ENCODE measurements at regions not wholly inside any gene's neighbourhood (a gene's known extent, or its start where the extent isn't known, plus 50 kb on each side); places are given as distances from the start of the nearest gene placed in this dataset.
"Not testable (repeated sequence)": the region's sequence is repeated elsewhere in the genome, so short reads cannot be mapped to it uniquely, and the experiment has no call there.

DNA sequence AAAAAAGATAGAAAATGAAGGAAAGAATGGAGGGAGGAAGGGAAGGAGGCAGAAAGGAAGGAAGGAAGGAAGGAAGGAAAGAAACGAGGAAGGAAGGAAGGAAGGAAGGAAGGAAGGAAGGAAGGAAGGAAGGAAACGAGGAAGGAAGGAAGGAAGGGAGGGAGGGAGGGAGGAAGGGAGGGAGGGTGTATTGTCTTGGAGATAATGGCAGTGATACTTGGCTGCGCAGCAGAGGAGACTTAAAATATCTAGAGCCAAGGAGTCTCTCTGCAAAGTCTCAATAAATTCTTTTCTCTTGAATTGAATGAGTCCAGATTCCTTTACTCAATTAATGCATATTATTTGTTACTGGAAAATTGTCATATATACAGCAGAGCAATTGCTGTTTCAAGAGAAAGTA is 1059.7 kb downstream of the ZPLD1 start:
- DNase-seq (ENCODE audit: low spot score): no peak

DNA sequence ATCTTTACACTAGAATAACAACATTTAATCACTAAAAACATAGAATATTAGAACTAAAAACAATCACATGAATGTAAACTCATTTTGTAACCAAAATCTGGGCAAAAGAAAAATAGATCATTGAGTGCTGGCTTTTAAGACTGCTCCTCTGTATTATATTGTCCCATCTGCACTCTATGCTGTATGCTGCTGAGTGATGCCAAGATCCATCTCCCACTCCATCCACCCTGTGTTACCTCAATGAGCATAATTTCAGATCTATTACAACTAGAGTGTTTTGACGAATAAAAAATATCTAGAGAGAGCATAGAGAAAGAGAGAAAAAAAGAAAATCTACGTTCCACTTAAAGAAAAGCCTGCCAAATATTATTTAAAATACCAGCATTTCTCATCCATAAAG is 1060.4 kb downstream of the ZPLD1 start:
- no peak for DNase-seq (ENCODE audit: low spot score)

GRCh38 chr3:103499132-103499900 is 1064.5 kb downstream of the ZPLD1 start:
- no peak for DNase-seq (ENCODE audit: low spot score)

DNA sequence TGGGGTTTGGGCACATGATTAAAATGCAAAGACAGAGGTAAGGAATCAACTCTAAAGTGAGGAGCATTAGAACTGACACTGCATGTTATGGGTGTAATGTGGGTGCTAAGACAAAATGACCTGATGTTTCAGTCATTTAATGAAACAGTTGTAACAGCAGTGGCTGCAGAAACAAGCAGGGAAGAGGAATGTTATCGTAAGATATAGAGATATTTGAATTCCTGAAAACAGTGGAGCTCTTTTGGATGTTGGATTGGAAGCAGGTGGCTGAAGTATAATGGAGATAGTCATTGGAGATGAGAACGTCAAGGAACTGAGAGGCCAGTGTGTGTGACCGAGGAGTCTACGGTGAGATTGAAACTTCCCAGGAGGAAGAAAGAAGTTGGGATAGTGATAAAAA is 1065.2 kb downstream of the ZPLD1 start:
- no peak for DNase-seq (ENCODE audit: low spot score)

- no peak for DNase-seq (ENCODE audit: low spot score)
Measured at GRCh38 chr3:103510760-103511159, 1075.9 kb downstream of the ZPLD1 start.

GRCh38 chr3:103511891-103512290 is 1077.1 kb downstream of the ZPLD1 start:
- DNase-seq (ENCODE audit: low spot score): no peak

DNA sequence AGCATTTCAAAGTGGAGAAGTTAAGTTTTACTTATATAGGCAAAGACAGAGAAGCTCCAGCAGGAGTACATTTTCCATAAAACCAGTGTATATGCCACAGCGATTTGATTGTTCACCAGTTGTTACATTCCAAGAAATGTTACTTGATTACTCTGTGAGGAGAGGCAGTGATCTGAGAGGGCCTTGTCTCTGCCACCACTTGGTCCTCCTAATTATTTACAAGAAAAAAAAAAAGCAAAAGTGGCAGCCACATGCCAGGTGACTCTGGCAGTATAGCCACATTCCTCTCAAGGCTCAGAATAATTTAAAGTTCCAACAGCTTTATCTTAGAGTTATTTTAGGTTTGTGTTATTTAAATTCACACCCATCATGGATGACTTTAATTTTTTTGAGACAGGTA is 1077.8 kb downstream of the ZPLD1 start:
- DNase-seq (ENCODE audit: low spot score): no peak

GRCh38 chr3:103513003-103513402 is 1078.2 kb downstream of the ZPLD1 start:
- DNase-seq (ENCODE audit: low spot score): no peak

DNA sequence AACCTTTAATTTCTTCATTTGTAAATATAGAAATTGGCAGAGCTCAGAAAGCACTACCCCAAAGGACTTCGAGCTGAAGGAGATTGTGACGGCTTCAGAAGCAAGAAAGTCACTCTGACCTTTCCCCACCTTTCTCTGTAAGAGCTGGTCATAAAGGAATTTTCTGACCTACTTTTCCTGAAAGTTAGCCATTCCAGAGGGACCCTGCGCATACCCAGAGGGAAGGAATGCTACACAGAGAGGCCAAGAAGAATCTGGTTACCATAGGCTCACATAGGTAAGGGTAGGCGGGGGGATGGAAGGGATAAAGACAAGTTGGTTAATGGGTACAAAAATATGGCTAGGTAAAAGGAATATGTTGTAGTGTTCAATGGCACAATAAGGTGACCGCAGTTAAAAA is 1080.3 kb downstream of the ZPLD1 start:
- no peak for DNase-seq (ENCODE audit: low spot score)

DNA sequence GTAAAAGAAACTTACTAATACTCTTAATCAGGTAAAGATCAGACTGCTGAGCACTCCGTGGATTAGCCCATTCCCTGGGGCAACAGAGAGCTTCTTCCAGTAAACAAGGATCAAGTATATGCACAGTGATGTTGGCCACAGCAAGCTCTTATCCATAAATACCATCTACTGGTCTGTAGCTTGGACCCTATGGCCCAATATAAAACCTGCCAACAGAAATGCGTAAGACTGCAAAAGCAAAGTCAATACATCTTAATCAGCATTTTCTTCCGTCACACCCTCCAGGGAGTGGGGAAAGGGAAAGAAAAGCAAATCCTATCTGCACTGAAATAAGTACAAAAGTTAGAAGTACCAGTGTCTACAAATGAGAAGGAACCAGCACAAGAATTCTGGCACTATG is 1082.1 kb downstream of the ZPLD1 start:
- no peak for DNase-seq (ENCODE audit: low spot score)

GRCh38 chr3:103531327-103531726 is 1096.5 kb downstream of the ZPLD1 start:
- not testable (repeated sequence) for DNase-seq (ENCODE audit: low spot score)

DNA sequence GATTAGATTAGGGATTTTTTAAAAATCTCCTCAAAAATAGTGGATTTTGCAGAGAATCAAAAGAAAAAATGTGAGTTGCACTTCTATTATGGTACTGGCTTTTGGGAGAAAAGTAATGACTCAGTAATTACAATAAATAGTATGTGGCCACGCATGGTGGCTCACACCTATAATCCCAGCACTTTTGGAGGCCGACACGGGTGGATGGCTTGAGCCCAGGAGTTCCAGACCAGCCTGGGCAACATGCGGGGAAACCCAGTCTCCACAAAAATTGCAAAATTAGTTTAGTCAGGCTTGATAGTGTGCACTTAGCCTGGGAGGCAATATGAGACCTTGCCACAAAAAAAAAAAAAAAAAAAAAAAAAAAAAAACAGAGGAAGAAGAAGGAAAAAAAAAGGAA is 1098.2 kb downstream of the ZPLD1 start:
- DNase-seq (ENCODE audit: low spot score): no peak

DNA sequence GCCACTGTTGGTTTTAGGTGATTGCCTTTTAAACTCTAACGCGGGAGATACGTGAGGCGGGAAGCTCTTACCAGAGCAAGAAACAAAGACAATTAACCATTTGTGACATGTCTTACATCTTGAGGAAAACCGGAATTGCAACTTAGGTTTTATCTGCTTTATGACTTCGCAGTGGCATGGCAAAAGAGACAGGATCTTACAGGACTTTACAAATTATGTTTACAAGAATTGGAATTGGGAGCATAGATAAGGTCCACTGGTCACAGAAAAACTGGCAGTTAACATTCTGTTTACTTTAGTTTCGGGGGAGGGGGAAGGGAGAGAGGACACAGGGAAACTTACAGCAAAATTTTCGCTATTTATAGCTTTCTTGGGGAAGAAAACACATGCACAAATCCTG is 1119.6 kb downstream of the ZPLD1 start:
- DNase-seq (ENCODE audit: low spot score): no peak

GRCh38 chr3:103564116-103564515 is 1129.3 kb downstream of the ZPLD1 start:
- not testable (repeated sequence) for DNase-seq (ENCODE audit: low spot score)

DNA sequence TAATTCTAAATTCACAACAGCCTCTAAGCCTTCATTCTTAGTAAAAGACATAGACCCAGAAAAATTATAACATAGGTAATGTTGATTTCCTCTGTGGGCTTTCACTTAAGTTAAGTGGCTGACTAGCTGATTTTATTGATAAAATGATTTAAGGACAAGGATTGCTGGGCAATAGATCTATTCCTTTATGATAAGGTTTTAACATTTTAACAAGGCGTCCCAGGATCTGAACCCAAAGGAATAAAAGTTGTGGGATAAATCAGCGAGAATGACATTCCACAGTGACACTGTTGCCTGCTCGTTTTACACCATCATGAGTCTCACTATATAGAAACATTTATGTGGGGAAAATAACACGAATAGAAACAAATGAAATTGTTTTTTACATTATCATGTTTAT is 1151.0 kb downstream of the ZPLD1 start:
- DNase-seq (ENCODE audit: low spot score): no peak

- no peak for DNase-seq (ENCODE audit: low spot score)
Measured at GRCh38 chr3:103589770-103590169, 1155.0 kb downstream of the ZPLD1 start.

DNA sequence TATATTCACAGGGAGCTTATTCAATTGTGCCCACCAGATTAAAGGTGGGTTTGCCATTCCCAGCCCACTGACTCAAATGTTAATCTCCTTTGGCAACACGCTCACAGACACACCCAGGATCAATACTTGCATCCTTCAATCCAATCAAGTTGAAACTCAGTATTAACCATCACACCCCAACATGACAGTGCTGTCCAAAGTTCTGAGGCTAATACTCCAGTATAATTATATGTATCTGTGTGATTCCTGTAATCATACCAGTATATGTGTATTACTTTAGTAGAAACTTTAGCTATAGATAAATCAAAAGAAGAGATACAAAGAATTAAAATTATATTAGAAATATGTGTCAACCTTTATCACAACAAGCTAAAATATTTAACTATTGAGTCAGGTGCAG is 1166.0 kb downstream of the ZPLD1 start:
- DNase-seq (ENCODE audit: low spot score): no peak

- no peak for DNase-seq (ENCODE audit: low spot score)
Measured at GRCh38 chr3:103601666-103602065, 1166.9 kb downstream of the ZPLD1 start.

DNA sequence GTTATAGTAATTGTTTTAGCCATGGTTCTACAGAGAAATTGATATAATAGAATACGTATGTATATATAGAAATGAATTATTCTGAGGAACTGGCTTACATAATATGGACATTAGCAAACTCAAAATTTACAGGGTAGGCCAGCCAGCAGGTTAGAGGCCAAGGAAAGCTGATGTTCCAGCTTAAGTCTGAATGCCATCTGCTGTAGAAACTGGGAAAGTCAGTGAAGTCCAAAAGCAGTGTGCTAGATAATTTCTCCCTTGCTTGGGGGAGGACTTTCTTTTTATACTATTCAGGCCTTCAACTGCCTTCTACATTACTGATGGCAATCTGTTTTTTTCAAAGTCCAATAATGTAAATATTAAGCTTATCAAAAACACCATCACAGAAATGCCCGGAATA is 1174.7 kb downstream of the ZPLD1 start:
- DNase-seq (ENCODE audit: low spot score): no peak

DNA sequence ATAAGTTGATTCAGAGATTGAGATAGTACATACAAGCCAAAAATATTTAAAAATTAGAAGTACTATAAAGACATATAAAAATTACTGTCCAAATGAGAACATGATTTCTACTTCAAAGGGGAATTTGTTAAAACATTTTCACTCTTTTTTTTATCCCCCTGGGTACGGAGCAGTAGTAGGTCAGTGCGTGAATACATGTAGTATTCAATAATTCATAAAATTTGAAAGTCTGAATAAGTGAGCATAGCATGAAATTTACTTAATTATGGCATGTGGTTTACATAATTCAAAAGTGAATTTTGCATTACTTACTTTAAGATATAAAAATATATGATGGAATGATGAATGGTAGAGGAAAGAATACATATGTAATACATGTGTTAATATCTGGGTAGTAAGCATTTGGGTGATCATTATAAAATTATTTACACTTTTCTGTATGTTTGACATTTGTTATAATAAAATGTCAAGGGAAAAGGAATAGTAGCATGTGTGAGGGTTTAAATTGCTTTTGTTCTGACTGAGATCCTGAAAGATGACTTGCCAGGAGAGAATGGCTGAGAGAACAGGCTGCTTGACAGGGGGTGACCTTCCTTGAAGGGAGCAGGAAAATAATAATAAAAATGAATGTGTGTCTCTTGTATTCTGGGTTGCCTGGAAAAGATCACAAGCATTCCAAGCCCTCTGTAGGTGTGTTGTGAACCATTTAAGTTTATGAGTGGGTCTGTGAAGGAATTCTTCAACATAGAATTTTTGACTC is 1178.8 kb downstream of the ZPLD1 start:
- DNase-seq (ENCODE audit: low spot score): no peak

DNA sequence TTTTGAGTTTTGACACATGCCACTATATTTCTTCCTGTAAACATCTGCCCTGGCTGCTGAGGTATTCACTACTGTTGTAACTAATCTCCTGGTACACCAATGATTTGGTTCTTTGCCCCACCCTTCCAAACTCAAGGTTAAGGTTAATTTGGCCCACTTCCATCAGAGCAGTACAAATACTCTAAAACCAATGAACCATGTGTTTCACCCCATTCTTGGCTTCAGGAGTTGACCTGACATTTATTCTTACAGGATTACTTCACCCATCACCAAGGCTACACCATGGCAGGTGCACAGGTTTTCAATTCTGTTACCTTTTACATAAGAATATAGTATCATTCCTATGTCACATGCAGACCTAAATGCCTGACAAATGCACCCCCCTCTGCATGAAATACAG is 1179.9 kb downstream of the ZPLD1 start:
- DNase-seq (ENCODE audit: low spot score): no peak

DNA sequence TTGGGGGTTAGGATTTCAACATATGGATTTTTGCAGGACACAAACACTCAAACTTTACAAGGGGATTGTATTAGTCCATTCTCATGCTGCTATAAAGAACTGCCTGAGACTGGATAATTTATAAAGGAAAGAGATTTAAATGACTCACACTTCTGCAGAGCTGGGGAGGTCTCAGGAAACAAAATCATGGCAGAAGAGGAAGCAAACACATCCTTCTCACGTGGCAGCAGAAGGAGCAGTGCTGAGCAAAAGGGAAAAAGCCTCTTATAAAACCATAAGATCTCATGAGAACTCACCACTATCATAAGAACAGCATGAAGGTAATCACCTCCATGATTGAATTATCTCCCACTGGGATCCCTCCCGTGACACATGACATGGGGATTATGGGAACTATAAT is 1183.1 kb downstream of the ZPLD1 start:
- DNase-seq (ENCODE audit: low spot score): no peak

DNA sequence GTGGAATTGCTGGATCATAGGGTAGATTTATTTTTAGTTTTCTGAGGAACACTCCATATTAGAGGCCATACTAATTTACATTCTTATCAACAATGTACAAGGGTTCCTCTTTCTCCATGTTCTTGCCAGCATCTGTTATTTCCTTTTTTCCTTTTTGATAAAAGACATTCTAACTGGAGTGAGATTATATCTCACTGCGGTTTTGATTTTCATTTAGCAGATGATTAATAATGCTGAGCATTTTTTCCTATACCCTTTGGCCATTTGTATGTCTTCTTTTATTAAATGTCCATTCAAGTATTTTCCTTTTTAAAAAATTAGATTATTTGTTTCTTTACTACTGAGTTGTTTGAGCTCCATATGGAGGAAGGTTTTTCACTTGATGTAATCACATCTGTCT is 1189.5 kb downstream of the ZPLD1 start:
- DNase-seq (ENCODE audit: low spot score): no peak

DNA sequence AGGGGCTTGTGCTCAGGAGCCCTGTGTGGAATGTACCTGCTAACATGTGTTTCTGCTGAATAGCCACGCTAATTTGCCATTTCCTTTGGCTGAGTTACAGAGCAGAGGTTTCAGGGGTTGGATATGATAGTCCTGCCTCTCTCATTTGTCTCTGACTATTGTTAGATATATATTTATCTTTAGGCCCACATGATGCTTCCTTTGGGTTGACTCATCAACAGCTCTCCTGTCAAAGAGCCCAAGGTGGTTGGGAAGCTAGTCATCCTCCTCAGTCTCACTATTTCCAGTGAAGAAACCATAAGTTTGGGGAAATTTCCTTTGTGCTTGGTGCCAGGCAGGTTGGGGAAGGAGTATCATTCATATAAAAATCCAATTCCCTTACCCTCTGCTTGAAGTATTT is 1194.6 kb downstream of the ZPLD1 start:
- no peak for DNase-seq (ENCODE audit: low spot score)

Measured in pons (tissue), 1 donor.